Fibroblast of lung (primary cell): ENCODE measurements at regions not wholly inside any gene's neighbourhood (a gene's known extent, or its start where the extent isn't known, plus 50 kb on each side); places are given as distances from the start of the nearest gene placed in this dataset.

Experiments used
- DNase-seq, 2 donors: peaks; one replicate each; pipeline versions ENCODE4 v3.0.0 to v3.0.0-alpha.2; 2010; ENCODE audit warnings: low read depth in 2 of 2
- H2AFZ ChIP-seq: 2 replicates; pipeline ENCODE4 v1.5.1; 2012; ENCODE audit warnings: low read length, control low read depth, inconsistent platforms
- H3K27ac ChIP-seq: 2 replicates; pipeline ENCODE4 v1.5.1; 2011; ENCODE audit warnings: low read length, control low read depth; ENCODE audit not compliant: insufficient read depth
- H3K27me3 ChIP-seq: 2 replicates; pipeline ENCODE4 v1.5.1; 2011; ENCODE audit warnings: mild to moderate bottlenecking, low read length; ENCODE audit not compliant: control insufficient read depth, insufficient read depth
- H3K36me3 ChIP-seq: 2 replicates; pipeline ENCODE4 v1.5.1; 2011; ENCODE audit warnings: low read length; ENCODE audit not compliant: control insufficient read depth, insufficient read depth
- H3K4me1 ChIP-seq: 2 replicates; pipeline ENCODE4 v1.5.1; 2011; ENCODE audit warnings: low read length; ENCODE audit not compliant: control insufficient read depth, insufficient read depth; ENCODE audit errors: extremely low read depth
- H3K4me2 ChIP-seq: 2 replicates; pipeline ENCODE4 v1.5.1; 2011; ENCODE audit warnings: low read length, control low read depth; ENCODE audit not compliant: insufficient read depth; ENCODE audit errors: extremely low read depth
- H3K4me3 ChIP-seq, 4 experiments: fragments of 200-600 bp in 1 of 4; sonication (generic) in 1 of 4; replicated peaks in 1 of 4; 2 replicates each; pipeline ENCODE4 v1.5.1; 2011 to 2016; ENCODE audit warnings: low read length in 4 of 4, low read depth in 3 of 4, mild to moderate bottlenecking in 3 of 4, control low read depth in 2 of 4, inconsistent platforms in 1 of 4, mixed read lengths in 1 of 4; ENCODE audit not compliant: insufficient read depth in 1 of 4; ENCODE audit errors: control extremely low read depth in 1 of 4
- H3K79me2 ChIP-seq: 2 replicates; pipeline ENCODE4 v1.5.1; 2012; ENCODE audit warnings: mild to moderate bottlenecking, low read length, inconsistent platforms; ENCODE audit not compliant: control insufficient read depth, insufficient read depth
- H3K9ac ChIP-seq: 2 replicates; pipeline ENCODE4 v1.5.1; 2011; ENCODE audit warnings: mild to moderate bottlenecking, low read length, control low read depth; ENCODE audit not compliant: insufficient read depth
- H3K9me3 ChIP-seq: 2 replicates; pipeline ENCODE4 v1.5.1; 2012; ENCODE audit warnings: low read depth, low read length; ENCODE audit not compliant: control insufficient read depth, insufficient read depth
- H4K20me1 ChIP-seq: 2 replicates; pipeline ENCODE4 v1.5.1; 2011; ENCODE audit warnings: low read length; ENCODE audit not compliant: control insufficient read depth, insufficient read depth; ENCODE audit errors: extremely low read depth
- EZH2 ChIP-seq: IDR thresholded peaks from 2 replicates; pipeline ENCODE4 v1.5.1; 2012; ENCODE audit warnings: low read length, control low read depth, mild to moderate bottlenecking; ENCODE audit errors: missing control alignments
- TF ChIP-seq, protein P1 (sequence below), 2 donors: IDR thresholded peaks in 1 of 2; conservative IDR thresholded peaks in 1 of 2; 1 replicate in 1 of 2; 2 replicates in 1 of 2; pipeline ENCODE4 v1.5.1; 2011 to 2012; ENCODE audit warnings: low read length in 2 of 2, control low read depth in 1 of 2, inconsistent platforms in 1 of 2, low read depth in 1 of 2, mild to moderate bottlenecking in 1 of 2

DNA sequence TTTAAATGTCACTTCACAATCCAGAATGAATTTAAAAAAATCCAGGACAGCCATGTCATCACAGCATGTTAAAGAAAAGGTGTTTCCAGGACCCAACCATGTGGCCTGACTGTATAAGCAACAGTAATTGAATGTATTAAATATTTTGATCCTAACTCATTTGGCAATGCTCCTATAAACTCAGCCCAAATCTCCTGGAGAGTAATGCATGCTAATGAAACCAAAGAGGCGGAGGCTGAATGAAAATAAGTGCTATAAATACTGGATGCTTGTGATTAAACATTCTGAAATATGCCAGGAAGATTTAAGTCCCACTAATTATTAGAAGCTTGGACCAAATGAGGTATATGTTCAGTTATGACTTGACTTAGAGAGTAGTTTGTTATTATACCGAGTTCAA is 486.8 kb downstream of the FRK start:
- DNase-seq = peak in 1 of 2 donors; percentile 2
- Histone ChIP-seq H3K4me3 (no peak overlapping the region), H3K27me3 (no peaks in the 10 kb centered on the region), H2AFZ (no peak overlapping the region), H3K9me3 (no peaks in the 10 kb centered on the region), H3K4me2 (no peak overlapping the region), H3K79me2 (no peaks in the 10 kb centered on the region), H4K20me1 (no peaks in the 10 kb centered on the region), H3K4me1 (no peaks in the 10 kb centered on the region), H3K27ac (no peak overlapping the region), H3K36me3 (no peaks in the 10 kb centered on the region), H3K9ac (no peak overlapping the region)
- TF ChIP-seq, protein P1, sequence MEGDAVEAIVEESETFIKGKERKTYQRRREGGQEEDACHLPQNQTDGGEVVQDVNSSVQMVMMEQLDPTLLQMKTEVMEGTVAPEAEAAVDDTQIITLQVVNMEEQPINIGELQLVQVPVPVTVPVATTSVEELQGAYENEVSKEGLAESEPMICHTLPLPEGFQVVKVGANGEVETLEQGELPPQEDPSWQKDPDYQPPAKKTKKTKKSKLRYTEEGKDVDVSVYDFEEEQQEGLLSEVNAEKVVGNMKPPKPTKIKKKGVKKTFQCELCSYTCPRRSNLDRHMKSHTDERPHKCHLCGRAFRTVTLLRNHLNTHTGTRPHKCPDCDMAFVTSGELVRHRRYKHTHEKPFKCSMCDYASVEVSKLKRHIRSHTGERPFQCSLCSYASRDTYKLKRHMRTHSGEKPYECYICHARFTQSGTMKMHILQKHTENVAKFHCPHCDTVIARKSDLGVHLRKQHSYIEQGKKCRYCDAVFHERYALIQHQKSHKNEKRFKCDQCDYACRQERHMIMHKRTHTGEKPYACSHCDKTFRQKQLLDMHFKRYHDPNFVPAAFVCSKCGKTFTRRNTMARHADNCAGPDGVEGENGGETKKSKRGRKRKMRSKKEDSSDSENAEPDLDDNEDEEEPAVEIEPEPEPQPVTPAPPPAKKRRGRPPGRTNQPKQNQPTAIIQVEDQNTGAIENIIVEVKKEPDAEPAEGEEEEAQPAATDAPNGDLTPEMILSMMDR (conservative IDR thresholded peaks at IDR 0.05 in 1 of 2, IDR thresholded peaks at IDR 0.05 in 1 of 2; ENCODE audit: low read depth in 1 of 2, low read length in 2 of 2) = no peak
- no peak for TF ChIP-seq EZH2

DNA sequence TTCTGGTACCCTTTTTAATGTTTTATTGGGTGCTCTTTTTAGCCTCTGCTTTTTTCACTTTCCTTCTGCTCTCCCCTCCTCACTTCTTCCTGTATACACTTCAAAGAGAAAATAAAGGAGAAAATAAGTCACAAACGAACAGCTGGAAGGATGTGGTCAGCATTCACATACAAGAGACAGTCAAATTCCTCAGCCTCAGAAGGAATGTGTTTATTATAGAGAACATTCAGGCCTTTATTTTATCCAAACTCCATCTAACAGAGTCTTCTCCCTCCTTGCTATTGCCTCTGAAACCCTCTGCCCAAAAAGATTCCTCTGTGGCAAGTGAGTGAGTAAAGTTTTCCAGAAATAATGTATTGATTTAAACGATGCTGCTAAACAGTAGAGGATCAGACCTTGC is 490.4 kb downstream of the FRK start:
- Histone ChIP-seq H3K27ac (no peak overlapping the region), H2AFZ (no peak overlapping the region)

GRCh38 chr6:115554060-115554459 is 506.6 kb downstream of the FRK start:
- no peak overlapping the region for H3K9ac ChIP-seq
- DNase-seq = no peak

More for the DNA sequence above, 490.4 kb downstream of the FRK start:
- Histone ChIP-seq H3K9me3 (no peaks in the 10 kb centered on the region), H3K36me3 (no peaks in the 10 kb centered on the region), H3K79me2 (no peaks in the 10 kb centered on the region), H3K4me2 (no peak overlapping the region), H3K4me3 (no peak overlapping the region), H3K9ac (no peak overlapping the region), H3K27me3 (no peaks in the 10 kb centered on the region), H4K20me1 (no peaks in the 10 kb centered on the region), H3K4me1 (no peaks in the 10 kb centered on the region)
- TF ChIP-seq, protein P1 (conservative IDR thresholded peaks at IDR 0.05 in 1 of 2, IDR thresholded peaks at IDR 0.05 in 1 of 2; ENCODE audit: low read depth in 1 of 2, low read length in 2 of 2) = no peak
- no peak for TF ChIP-seq EZH2
- peak; percentile 3 to 37 for DNase-seq

More at GRCh38 chr6:115554060-115554459, 506.6 kb downstream of the FRK start:
- Histone ChIP-seq H3K4me1 (no peaks in the 10 kb centered on the region), H3K4me2 (no peak overlapping the region), H3K79me2 (no peaks in the 10 kb centered on the region), H3K36me3 (no peaks in the 10 kb centered on the region), H3K27ac (no peak overlapping the region), H4K20me1 (no peaks in the 10 kb centered on the region), H2AFZ (no peak overlapping the region), H3K9me3 (no peaks in the 10 kb centered on the region), H3K27me3 (no peaks in the 10 kb centered on the region), H3K4me3 (no peak overlapping the region)
- no peak for TF ChIP-seq EZH2
- TF ChIP-seq, protein P1 (conservative IDR thresholded peaks at IDR 0.05 in 1 of 2, IDR thresholded peaks at IDR 0.05 in 1 of 2; ENCODE audit: low read depth in 1 of 2, low read length in 2 of 2) = no peak
